ENCODE measurements at regions not wholly inside any gene's neighbourhood (a gene's known extent, or its start where the extent isn't known, plus 50 kb on each side); places are given as distances from the start of the nearest gene placed in this dataset.

GRCh38 chr1:233520261-233521191 lies 93.4 kb upstream of the KCNK1 start:
- Histone ChIP-seq H3K9ac (ENCODE audit: low read length) (no peak overlapping the region), H3K27ac (ENCODE audit: low read length in 2 of 2) (no peak overlapping the region), H3K36me3 (replicated peaks in 1 of 2; ENCODE audit: control extremely low read depth in 1 of 2, control insufficient read depth in 1 of 2, extremely low read depth in 1 of 2, insufficient read depth in 2 of 2, low read length in 1 of 2) (no peaks in the 10 kb centered on the region), H3K4me1 (ENCODE audit: control insufficient read depth in 2 of 2, insufficient read depth in 2 of 2, low read length in 2 of 2) (no peaks in the 10 kb centered on the region), H3K79me2 (ENCODE audit: control insufficient read depth, insufficient read depth, low read length) (no peaks in the 10 kb centered on the region), H4K20me1 (ENCODE audit: control insufficient read depth, insufficient read depth, low read length, poor library complexity, severe bottlenecking) (no peaks in the 10 kb centered on the region), H3K4me3 (ENCODE audit: control extremely low read depth in 1 of 5, extremely low read depth in 1 of 5, insufficient read depth in 1 of 5, low read depth in 2 of 5, low read length in 4 of 5) (no peak overlapping the region), H3K27me3 (replicated peaks in 1 of 4; ENCODE audit: control extremely low read depth in 1 of 4, control insufficient read depth in 3 of 4, insufficient read depth in 4 of 4, low read length in 3 of 4) (peaks cover 0 to 4% (median 0%) of the 10 kb centered on the region in 4 experiments), H3K9me3 (ENCODE audit: control extremely low read depth in 1 of 3, control insufficient read depth in 2 of 3, insufficient read depth in 1 of 3, low read length in 2 of 3) (peaks cover 0 to 10% (median 0%) of the 10 kb centered on the region in 3 donors), H3K4me2 (replicated peaks; ENCODE audit: low read depth, low read length, poor library complexity, severe bottlenecking) (no peak overlapping the region), H2AFZ (ENCODE audit: insufficient read depth, low read depth, low read length, poor library complexity, severe bottlenecking) (no peak overlapping the region)
- intact Hi-C loops (cut with micrococcal nuclease): no loop called here
- WGBS (ENCODE audit: insufficient coverage): 74% methylated on average over 3 of the region's 8 CpGs
- no peaks in the 10 kb centered on the region for H3K27me3 Mint-ChIP-seq
- ChIA-PET POLR2A (no interaction called here), CTCF (no interaction called here)
- H3K27ac Mint-ChIP-seq: no peak overlapping the region
- no peak overlapping the region for H3K4me3 Mint-ChIP-seq
- H3K4me1 Mint-ChIP-seq: peaks cover 1% of the 10 kb centered on the region
- no peaks in the 10 kb centered on the region for H3K9me3 Mint-ChIP-seq (ENCODE audit: insufficient read depth)
- ATAC-seq (ENCODE audit: low read depth): no peak
- no peak for DNase-seq
- TF ChIP-seq EZH2 (IDR thresholded peaks at IDR 0.05; ENCODE audit: borderline replicate concordance, insufficient read depth, low read depth, low read length, poor library complexity, severe bottlenecking) (no peak), CTCF (IDR thresholded peaks at IDR 0.05) (no peak)

GRCh38 chr1:233523047-233523446 lies 90.9 kb upstream of the KCNK1 start:
- Histone ChIP-seq H3K4me3 (ENCODE audit: control extremely low read depth in 1 of 5, extremely low read depth in 1 of 5, insufficient read depth in 1 of 5, low read depth in 2 of 5, low read length in 4 of 5) (no peak overlapping the region), H3K36me3 (replicated peaks in 1 of 2; ENCODE audit: control extremely low read depth in 1 of 2, control insufficient read depth in 1 of 2, extremely low read depth in 1 of 2, insufficient read depth in 2 of 2, low read length in 1 of 2) (no peaks in the 10 kb centered on the region), H3K4me2 (replicated peaks; ENCODE audit: low read depth, low read length, poor library complexity, severe bottlenecking) (no peak overlapping the region), H3K9ac (ENCODE audit: low read length) (no peak overlapping the region), H2AFZ (ENCODE audit: insufficient read depth, low read depth, low read length, poor library complexity, severe bottlenecking) (no peak overlapping the region), H3K4me1 (ENCODE audit: control insufficient read depth in 2 of 2, insufficient read depth in 2 of 2, low read length in 2 of 2) (no peaks in the 10 kb centered on the region), H3K79me2 (ENCODE audit: control insufficient read depth, insufficient read depth, low read length) (no peaks in the 10 kb centered on the region), H3K27me3 (replicated peaks in 1 of 4; ENCODE audit: control extremely low read depth in 1 of 4, control insufficient read depth in 3 of 4, insufficient read depth in 4 of 4, low read length in 3 of 4) (peaks cover 0 to 4% (median 0%) of the 10 kb centered on the region in 4 experiments), H4K20me1 (ENCODE audit: control insufficient read depth, insufficient read depth, low read length, poor library complexity, severe bottlenecking) (no peaks in the 10 kb centered on the region), H3K9me3 (ENCODE audit: control extremely low read depth in 1 of 3, control insufficient read depth in 2 of 3, insufficient read depth in 1 of 3, low read length in 2 of 3) (no peaks in the 10 kb centered on the region), H3K27ac (ENCODE audit: low read length in 2 of 2) (no peak overlapping the region)
- H3K4me1 Mint-ChIP-seq: peaks cover 1% of the 10 kb centered on the region
- H3K27me3 Mint-ChIP-seq: no peaks in the 10 kb centered on the region
- DNase-seq (no peak), ATAC-seq (ENCODE audit: low read depth) (no peak)
- WGBS (ENCODE audit: insufficient coverage): no CpG with 5 or more reads among the region's 2 CpGs
- no peaks in the 10 kb centered on the region for H3K9me3 Mint-ChIP-seq (ENCODE audit: insufficient read depth)
- no peak overlapping the region for H3K4me3 Mint-ChIP-seq
- TF ChIP-seq EZH2 (IDR thresholded peaks at IDR 0.05; ENCODE audit: borderline replicate concordance, insufficient read depth, low read depth, low read length, poor library complexity, severe bottlenecking) (no peak), CTCF (IDR thresholded peaks at IDR 0.05) (no peak)
- ChIA-PET CTCF (no interaction called here), POLR2A (no interaction called here)
- intact Hi-C loops (cut with micrococcal nuclease): no loop called here
- no peak overlapping the region for H3K27ac Mint-ChIP-seq
